ENCODE measurements at regions not wholly inside any gene's neighbourhood (a gene's known extent, or its start where the extent isn't known, plus 50 kb on each side); places are given as distances from the start of the nearest gene placed in this dataset.

DNA sequence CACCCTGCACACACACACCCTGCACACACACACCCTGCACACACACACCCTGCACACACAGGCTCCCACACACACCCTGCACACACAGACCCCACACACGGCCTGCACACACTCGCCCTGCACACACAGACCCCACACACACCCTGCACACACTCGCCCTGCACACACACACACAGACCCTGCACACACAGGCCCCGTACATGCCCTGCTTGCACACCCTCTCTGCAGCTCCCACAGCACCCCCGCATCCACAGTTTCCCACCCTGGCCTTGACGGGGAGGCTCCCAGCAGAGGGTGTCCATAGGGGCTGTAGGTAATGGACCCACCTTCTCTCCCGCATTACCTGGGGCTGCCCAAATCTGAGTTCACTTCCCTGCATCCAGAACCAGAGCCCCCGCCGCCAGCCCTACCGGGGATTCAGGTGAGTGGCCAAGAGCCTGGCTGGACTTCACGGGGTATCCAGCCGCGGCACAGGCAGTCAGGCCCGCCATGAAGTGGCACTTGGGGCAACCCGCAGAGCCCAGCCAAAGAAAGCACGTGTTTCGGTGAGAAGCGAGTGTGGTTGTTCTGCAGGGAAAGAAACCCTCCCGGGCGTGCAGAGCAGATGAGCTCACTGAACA lies 88.6 kb upstream of the GPC1 start:
- DNase-seq (ENCODE audit: low spot score) (no peak), ATAC-seq (ENCODE audit: low FRiP score) (no peak)
- TF ChIP-seq, protein P1, sequence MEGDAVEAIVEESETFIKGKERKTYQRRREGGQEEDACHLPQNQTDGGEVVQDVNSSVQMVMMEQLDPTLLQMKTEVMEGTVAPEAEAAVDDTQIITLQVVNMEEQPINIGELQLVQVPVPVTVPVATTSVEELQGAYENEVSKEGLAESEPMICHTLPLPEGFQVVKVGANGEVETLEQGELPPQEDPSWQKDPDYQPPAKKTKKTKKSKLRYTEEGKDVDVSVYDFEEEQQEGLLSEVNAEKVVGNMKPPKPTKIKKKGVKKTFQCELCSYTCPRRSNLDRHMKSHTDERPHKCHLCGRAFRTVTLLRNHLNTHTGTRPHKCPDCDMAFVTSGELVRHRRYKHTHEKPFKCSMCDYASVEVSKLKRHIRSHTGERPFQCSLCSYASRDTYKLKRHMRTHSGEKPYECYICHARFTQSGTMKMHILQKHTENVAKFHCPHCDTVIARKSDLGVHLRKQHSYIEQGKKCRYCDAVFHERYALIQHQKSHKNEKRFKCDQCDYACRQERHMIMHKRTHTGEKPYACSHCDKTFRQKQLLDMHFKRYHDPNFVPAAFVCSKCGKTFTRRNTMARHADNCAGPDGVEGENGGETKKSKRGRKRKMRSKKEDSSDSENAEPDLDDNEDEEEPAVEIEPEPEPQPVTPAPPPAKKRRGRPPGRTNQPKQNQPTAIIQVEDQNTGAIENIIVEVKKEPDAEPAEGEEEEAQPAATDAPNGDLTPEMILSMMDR (IDR thresholded peaks at IDR 0.05): no peak

DNA sequence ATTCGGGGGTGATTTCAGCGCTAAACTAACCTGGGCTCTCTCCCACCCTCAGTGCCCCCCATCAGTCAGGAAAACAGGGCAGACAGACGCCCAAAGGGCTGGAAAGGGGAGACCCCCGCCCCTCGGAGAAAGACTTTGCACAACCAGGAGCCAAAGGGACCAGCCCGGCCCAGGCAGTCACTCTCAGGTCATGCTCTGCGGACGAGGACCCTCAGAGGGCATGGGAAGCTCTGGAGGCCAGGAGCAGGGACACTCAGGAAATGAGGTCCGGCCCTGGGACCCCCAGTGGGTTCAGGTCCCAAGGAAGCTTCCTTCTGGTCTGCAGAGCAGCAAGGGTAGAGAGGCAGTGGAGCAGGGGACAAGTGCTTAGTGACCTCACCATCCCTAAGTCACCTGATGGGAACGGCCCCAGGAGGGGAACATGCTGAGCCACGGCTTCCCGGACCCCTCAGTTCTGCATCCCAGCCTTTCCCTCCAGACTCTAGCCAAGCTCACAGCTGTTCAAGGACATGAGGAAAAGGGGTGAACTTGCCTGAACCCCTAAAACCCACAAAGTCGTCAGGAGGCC lies 88.0 kb upstream of the GPC1 start:
- TF ChIP-seq, protein P1 (IDR thresholded peaks at IDR 0.05): no peak
- ATAC-seq (ENCODE audit: low FRiP score) (no peak), DNase-seq (ENCODE audit: low spot score) (no peak)

DNA sequence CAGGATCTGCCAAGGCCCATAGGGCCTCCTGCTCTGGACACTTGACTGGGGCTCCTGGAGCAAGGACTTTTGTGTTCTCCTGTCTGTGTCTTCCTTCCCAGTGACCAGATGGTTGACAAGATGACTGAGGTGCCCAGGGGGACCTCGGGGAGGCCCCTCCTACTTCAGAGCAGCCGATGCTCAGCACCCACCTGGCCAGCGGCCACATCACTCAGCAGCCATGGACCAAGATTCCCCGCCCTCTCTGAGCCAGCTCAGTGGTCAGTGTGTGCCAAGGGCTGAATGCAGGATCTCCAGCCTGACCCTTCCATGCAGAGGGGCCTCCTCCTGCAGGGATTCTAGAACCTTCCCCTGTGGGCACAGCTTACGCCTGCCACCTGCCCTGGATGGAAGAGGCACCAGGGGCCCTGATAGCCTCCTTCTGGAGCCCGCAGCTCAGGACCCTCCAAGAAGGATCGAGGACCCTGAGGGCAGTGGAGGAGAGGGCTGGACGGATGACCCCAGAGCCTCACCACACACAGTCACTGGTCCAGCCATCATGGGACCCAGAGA lies 87.4 kb upstream of the GPC1 start:
- no peak for ATAC-seq (ENCODE audit: low FRiP score)
- TF ChIP-seq, protein P1 (IDR thresholded peaks at IDR 0.05): no peak
- no peak for DNase-seq (ENCODE audit: low spot score)

DNA sequence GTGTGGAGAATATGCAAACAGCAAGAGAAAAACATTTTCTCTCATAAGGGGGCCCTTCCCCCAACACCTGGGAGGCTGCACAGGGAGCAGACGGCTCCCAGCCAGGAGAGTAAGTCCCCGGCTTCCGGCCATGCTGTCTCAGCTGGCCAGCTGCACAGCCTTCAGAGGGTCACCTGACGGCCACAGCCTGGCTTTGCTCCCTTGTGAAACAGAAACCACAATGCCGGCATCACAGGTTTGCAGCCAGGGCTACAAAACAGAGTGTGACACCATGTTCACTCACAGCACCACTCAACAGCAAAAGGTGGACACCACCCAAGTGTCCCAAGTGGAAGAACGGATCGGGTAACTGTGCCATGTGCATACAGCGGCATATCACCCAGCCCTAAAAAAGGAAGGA lies 86.9 kb upstream of the GPC1 start:
- DNase-seq (ENCODE audit: low spot score) (no peak), ATAC-seq (ENCODE audit: low FRiP score) (no peak)
- TF ChIP-seq, protein P1 (IDR thresholded peaks at IDR 0.05): no peak

DNA sequence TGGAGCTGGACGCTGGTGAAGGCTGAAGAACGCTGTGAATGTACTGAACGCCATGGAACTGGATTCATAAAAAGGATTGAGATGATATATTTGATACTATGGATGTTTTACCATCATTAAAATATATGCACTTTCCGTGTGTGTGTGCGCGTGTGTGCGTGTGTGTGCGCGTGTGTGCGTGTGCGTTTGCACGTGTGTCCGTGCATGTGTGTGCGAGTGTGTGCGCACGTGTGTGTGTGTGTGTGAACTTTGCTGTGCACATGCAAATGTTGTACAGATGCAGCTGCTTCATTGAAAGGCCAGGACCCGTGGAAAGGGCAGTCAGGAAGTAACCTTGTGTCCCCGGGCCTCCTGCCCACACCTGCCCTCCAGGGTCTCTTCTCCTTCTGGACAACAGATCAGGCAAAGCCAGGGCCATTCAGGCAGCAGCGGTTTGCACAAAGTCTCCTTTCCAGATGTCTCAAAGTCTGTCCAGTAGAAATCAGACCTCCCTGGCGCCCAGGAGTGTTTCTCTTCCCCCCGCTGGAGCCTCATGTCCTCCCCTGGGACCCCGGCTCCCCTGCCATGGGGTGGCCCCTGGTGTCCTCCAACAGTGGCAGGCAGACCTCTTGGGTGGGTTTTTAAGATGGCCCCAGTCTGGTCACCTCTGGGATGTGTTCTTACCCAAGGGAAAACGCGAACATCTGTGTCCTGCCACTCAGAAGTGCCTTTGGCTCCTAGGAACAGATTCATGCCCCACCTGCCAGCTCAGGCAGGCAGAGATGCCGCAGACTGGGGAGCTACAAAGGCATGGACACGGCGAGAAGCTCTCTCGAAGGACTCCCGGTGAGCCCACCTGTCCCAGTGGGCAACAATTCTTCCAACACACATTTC lies 86.1 kb upstream of the GPC1 start:
- DNase-seq (ENCODE audit: low spot score): no peak
- TF ChIP-seq, protein P1 (IDR thresholded peaks at IDR 0.05): no peak
- no peak for ATAC-seq (ENCODE audit: low FRiP score)

DNA sequence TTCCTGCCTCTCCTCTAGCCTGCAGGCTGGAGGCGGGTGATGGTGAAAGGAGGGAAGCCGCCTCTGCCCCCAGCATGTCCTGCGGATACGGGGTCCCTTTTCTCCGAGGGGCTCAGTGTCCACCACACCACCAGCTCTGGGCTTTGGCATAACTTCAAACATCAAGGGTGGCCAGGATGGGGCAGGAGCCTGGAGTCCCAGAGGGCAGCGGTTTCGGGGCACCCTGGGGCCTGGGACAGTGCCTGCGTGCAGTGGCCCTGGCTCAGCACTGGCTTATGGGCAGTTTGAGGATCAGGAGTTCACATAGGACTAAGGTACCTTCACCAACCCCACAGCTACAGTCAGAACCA lies 85.5 kb upstream of the GPC1 start:
- DNase-seq (ENCODE audit: low spot score) (no peak), ATAC-seq (ENCODE audit: low FRiP score) (no peak)
- TF ChIP-seq, protein P1 (IDR thresholded peaks at IDR 0.05): no peak

Data from omental fat pad (tissue), 3 donors.